ENCODE measurements at regions not wholly inside any gene's neighbourhood (a gene's known extent, or its start where the extent isn't known, plus 50 kb on each side); places are given as distances from the start of the nearest gene placed in this dataset.

DNA sequence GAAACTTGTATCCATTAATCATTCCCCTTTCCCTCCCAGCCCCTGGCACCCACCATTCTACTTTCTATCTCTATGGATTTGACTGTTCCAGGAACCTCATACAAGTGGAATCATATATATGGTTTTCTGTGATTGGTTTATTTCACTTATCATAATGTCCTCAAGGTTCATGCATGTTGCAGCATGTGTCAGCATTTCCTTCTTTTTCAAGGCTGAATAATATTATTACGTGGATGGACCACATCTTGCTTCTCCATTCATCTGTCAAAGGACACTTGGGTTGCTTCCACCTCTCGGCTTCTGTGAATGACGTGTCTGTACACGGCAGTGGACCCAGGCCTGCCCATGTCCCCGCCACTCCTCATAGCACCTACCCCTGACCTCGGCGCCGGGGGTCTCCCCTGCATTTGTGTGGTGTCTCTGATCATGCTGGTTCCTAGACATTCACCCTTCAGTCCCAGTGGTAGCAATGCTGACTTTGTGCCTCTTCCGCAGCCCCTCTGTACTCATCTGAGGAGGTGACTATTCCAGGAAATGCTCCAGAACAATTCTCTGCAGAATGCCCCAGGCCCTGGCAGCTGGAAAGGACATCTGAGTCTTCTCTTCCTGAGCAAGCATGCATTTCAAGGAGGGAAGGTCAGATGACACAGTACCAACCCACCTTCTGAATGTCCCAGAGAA lies 136.9 kb downstream of the PSMG1 start:
- no peak overlapping the region for H3K4me3 ChIP-seq (ENCODE audit: low read depth in 1 of 3, low read length in 3 of 3)
- peaks cover 0 to 4% (median 0%) of the 10 kb centered on the region in 4 donors for H3K4me1 ChIP-seq (ENCODE audit: control insufficient read depth in 4 of 4, insufficient read depth in 4 of 4, low read length in 3 of 4)
- H3K9me3 ChIP-seq (ENCODE audit: control insufficient read depth in 4 of 4, low read length in 3 of 4) = no peaks in the 10 kb centered on the region
- WGBS = 96% methylated on average over 9 of the region's 9 CpGs
- no peak for DNase-seq (ENCODE audit: low spot score)
- TF ChIP-seq EGR1 (IDR thresholded peaks at IDR 0.05; ENCODE audit: low read depth in 2 of 2) (no peak), TAF1 (conservative IDR thresholded peaks at IDR 0.05) (no peak), SP1 (IDR thresholded peaks at IDR 0.05) (no peak), FOXA1 (IDR thresholded peaks at IDR 0.05) (no peak), HNF4A (conservative IDR thresholded peaks at IDR 0.05) (no peak), FOXA2 (IDR thresholded peaks at IDR 0.05) (no peak)
- TF ChIP-seq, protein P1, sequence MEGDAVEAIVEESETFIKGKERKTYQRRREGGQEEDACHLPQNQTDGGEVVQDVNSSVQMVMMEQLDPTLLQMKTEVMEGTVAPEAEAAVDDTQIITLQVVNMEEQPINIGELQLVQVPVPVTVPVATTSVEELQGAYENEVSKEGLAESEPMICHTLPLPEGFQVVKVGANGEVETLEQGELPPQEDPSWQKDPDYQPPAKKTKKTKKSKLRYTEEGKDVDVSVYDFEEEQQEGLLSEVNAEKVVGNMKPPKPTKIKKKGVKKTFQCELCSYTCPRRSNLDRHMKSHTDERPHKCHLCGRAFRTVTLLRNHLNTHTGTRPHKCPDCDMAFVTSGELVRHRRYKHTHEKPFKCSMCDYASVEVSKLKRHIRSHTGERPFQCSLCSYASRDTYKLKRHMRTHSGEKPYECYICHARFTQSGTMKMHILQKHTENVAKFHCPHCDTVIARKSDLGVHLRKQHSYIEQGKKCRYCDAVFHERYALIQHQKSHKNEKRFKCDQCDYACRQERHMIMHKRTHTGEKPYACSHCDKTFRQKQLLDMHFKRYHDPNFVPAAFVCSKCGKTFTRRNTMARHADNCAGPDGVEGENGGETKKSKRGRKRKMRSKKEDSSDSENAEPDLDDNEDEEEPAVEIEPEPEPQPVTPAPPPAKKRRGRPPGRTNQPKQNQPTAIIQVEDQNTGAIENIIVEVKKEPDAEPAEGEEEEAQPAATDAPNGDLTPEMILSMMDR (IDR thresholded peaks at IDR 0.05; ENCODE audit: low read depth, low read length, missing input control) = no peak
- TF ChIP-seq, protein P2, sequence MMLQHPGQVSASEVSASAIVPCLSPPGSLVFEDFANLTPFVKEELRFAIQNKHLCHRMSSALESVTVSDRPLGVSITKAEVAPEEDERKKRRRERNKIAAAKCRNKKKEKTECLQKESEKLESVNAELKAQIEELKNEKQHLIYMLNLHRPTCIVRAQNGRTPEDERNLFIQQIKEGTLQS (IDR thresholded peaks at IDR 0.05) = no peak
- no peak overlapping the region for H3K27ac ChIP-seq (ENCODE audit: low read depth in 1 of 2, low read length in 2 of 2)
- H3K9ac ChIP-seq (ENCODE audit: low read depth in 1 of 2, low read length in 2 of 2) = no peak overlapping the region
- no peaks in the 10 kb centered on the region for H3K36me3 ChIP-seq (ENCODE audit: control insufficient read depth in 4 of 4, insufficient read depth in 3 of 4, low read depth in 1 of 4, low read length in 3 of 4)
- no peaks in the 10 kb centered on the region for H3K27me3 ChIP-seq (ENCODE audit: control insufficient read depth in 4 of 4, insufficient read depth in 4 of 4, low read length in 3 of 4)

DNA sequence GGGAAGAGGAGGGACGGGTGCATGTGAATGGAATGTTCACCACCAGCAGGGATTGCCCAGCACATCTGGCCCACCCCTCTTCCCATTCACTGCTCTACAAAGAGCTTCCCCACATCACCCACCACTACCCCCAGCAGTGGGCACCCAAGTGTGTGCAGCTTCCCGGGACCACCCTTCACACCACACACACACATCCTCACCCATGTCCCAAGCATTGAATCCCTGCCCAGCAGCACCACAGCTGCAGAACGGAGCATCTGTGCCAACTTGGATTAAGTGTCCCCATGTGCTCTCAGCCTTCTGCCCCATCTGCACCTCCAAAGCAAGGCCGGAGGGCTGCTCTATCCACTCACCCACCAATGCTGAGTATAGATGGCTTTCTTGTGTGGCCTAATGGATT lies 141.4 kb downstream of the PSMG1 start:
- Histone ChIP-seq H3K36me3 (ENCODE audit: control insufficient read depth in 4 of 4, insufficient read depth in 3 of 4, low read depth in 1 of 4, low read length in 3 of 4) (no peaks in the 10 kb centered on the region), H3K9me3 (ENCODE audit: control insufficient read depth in 4 of 4, low read length in 3 of 4) (no peaks in the 10 kb centered on the region), H3K4me3 (ENCODE audit: low read depth in 1 of 3, low read length in 3 of 3) (no peak overlapping the region), H3K27me3 (ENCODE audit: control insufficient read depth in 4 of 4, insufficient read depth in 4 of 4, low read length in 3 of 4) (no peaks in the 10 kb centered on the region), H3K27ac (ENCODE audit: low read depth in 1 of 2, low read length in 2 of 2) (no peak overlapping the region), H3K4me1 (ENCODE audit: control insufficient read depth in 4 of 4, insufficient read depth in 4 of 4, low read length in 3 of 4) (peaks cover 3 to 7% (median 4%) of the 10 kb centered on the region in 4 donors), H3K9ac (ENCODE audit: low read depth in 1 of 2, low read length in 2 of 2) (no peak overlapping the region)
- WGBS = 95% methylated on average over 4 of the region's 4 CpGs
- no peak for DNase-seq (ENCODE audit: low spot score)
- TF ChIP-seq, protein P1 (IDR thresholded peaks at IDR 0.05; ENCODE audit: low read depth, low read length, missing input control) = no peak
- TF ChIP-seq RXRA (IDR thresholded peaks at IDR 0.05) = no peak
- no peak for TF ChIP-seq HNF4A (conservative IDR thresholded peaks at IDR 0.05)
- TF ChIP-seq RAD21 (IDR thresholded peaks at IDR 0.05) = no peak
- TF ChIP-seq NR2F2 (IDR thresholded peaks at IDR 0.05) = no peak
- TF ChIP-seq TAF1 (conservative IDR thresholded peaks at IDR 0.05) = no peak
- TF ChIP-seq, protein P3, sequence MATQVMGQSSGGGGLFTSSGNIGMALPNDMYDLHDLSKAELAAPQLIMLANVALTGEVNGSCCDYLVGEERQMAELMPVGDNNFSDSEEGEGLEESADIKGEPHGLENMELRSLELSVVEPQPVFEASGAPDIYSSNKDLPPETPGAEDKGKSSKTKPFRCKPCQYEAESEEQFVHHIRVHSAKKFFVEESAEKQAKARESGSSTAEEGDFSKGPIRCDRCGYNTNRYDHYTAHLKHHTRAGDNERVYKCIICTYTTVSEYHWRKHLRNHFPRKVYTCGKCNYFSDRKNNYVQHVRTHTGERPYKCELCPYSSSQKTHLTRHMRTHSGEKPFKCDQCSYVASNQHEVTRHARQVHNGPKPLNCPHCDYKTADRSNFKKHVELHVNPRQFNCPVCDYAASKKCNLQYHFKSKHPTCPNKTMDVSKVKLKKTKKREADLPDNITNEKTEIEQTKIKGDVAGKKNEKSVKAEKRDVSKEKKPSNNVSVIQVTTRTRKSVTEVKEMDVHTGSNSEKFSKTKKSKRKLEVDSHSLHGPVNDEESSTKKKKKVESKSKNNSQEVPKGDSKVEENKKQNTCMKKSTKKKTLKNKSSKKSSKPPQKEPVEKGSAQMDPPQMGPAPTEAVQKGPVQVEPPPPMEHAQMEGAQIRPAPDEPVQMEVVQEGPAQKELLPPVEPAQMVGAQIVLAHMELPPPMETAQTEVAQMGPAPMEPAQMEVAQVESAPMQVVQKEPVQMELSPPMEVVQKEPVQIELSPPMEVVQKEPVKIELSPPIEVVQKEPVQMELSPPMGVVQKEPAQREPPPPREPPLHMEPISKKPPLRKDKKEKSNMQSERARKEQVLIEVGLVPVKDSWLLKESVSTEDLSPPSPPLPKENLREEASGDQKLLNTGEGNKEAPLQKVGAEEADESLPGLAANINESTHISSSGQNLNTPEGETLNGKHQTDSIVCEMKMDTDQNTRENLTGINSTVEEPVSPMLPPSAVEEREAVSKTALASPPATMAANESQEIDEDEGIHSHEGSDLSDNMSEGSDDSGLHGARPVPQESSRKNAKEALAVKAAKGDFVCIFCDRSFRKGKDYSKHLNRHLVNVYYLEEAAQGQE (IDR thresholded peaks at IDR 0.05) = no peak
- TF ChIP-seq EGR1 (IDR thresholded peaks at IDR 0.05; ENCODE audit: low read depth in 2 of 2) = no peak
- TF ChIP-seq FOXA1 (IDR thresholded peaks at IDR 0.05) = no peak
- TF ChIP-seq YY1 (IDR thresholded peaks at IDR 0.05) = no peak
- TF ChIP-seq GABPA (IDR thresholded peaks at IDR 0.05 in 1 of 2, conservative IDR thresholded peaks at IDR 0.05 in 1 of 2) = no peak
- no peak for TF ChIP-seq JUND (IDR thresholded peaks at IDR 0.05)
- no peak for TF ChIP-seq HNF4G (IDR thresholded peaks at IDR 0.05)
